ENCODE measurements at regions not wholly inside any gene's neighbourhood (a gene's known extent, or its start where the extent isn't known, plus 50 kb on each side); places are given as distances from the start of the nearest gene placed in this dataset.

DNA sequence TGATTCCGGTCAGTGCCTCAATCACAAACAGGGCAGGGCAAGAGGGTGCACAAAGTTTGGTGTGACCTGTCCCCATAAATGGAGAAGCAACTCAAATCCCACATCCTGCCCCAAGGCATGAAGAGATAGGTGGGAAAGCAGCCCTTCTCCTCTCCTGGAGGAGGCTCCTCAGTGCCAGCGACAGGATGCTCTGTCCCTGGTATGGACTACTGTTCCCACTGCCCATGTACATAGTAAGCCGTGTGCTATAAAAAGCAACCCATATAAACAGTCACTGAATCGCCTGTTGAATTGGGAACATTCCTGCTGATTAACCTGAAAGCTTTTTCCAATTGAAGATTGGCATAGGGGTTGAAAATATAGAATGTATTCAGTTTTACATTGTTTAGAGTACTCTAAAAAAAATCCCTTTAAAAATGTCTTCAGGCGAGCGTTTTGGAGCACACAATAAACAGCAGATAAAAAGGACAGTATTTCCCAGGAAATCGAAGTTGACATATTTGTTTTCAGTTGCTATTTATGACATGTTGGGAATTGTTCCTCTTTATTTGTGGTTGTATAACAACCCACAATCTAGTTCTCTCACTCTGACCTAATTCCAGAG, 513.9 kb downstream of the DIRAS2 start:
- Histone ChIP-seq H3K79me2 (ENCODE audit: control insufficient read depth, insufficient read depth, low read length) (no peaks in the 10 kb centered on the region), H4K20me1 (ENCODE audit: control insufficient read depth, extremely low read depth, insufficient read depth, low read length) (no peaks in the 10 kb centered on the region), H3K9me3 (ENCODE audit: control insufficient read depth, low read depth, low read length) (no peaks in the 10 kb centered on the region), H3K4me3 (ENCODE audit: control insufficient read depth in 2 of 3, extremely low read depth in 1 of 3, insufficient read depth in 2 of 3, low read depth in 1 of 3, low read length in 3 of 3) (no peak overlapping the region), H3K27me3 (ENCODE audit: control insufficient read depth, extremely low read depth, insufficient read depth, low read length) (peaks cover 9% of the 10 kb centered on the region), H3K4me2 (ENCODE audit: control insufficient read depth, extremely low read depth, insufficient read depth, low read depth, low read length) (no peak overlapping the region), H3K9ac (ENCODE audit: control insufficient read depth, extremely low read depth, insufficient read depth, low read length) (no peak overlapping the region), H3K9me1 (ENCODE audit: control insufficient read depth, extremely low read depth, insufficient read depth, low read length) (no peaks in the 10 kb centered on the region), H2AFZ (ENCODE audit: control insufficient read depth, low read length) (no peak overlapping the region), H3K27ac (ENCODE audit: control insufficient read depth, insufficient read depth, low read length) (no peak overlapping the region), H3K4me1 (ENCODE audit: control insufficient read depth, extremely low read depth, insufficient read depth, low read length) (no peaks in the 10 kb centered on the region), H3K36me3 (ENCODE audit: control insufficient read depth in 2 of 2, extremely low read depth in 1 of 2, insufficient read depth in 2 of 2, low read length in 2 of 2) (no peaks in the 10 kb centered on the region)
- dilution Hi-C loops (cut with MboI; ENCODE audit: extremely low pct_ligation_motif_present, low sequenced_read_pairs), result no loop called here
- FAIRE-seq (no peak), DNase-seq (ENCODE audit: low read depth, low spot score) (no peak)
- TF ChIP-seq, protein P1, sequence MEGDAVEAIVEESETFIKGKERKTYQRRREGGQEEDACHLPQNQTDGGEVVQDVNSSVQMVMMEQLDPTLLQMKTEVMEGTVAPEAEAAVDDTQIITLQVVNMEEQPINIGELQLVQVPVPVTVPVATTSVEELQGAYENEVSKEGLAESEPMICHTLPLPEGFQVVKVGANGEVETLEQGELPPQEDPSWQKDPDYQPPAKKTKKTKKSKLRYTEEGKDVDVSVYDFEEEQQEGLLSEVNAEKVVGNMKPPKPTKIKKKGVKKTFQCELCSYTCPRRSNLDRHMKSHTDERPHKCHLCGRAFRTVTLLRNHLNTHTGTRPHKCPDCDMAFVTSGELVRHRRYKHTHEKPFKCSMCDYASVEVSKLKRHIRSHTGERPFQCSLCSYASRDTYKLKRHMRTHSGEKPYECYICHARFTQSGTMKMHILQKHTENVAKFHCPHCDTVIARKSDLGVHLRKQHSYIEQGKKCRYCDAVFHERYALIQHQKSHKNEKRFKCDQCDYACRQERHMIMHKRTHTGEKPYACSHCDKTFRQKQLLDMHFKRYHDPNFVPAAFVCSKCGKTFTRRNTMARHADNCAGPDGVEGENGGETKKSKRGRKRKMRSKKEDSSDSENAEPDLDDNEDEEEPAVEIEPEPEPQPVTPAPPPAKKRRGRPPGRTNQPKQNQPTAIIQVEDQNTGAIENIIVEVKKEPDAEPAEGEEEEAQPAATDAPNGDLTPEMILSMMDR (optimal IDR thresholded peaks at IDR 0.05 in 1 of 3, IDR thresholded peaks at IDR 0.05 in 1 of 3, conservative IDR thresholded peaks at IDR 0.05 in 1 of 3; ENCODE audit: extremely low read depth in 1 of 3, insufficient read depth in 2 of 3, low read length in 3 of 3), result no peak
- no peak for TF ChIP-seq EZH2 (IDR thresholded peaks at IDR 0.05; ENCODE audit: low read length)

DNA sequence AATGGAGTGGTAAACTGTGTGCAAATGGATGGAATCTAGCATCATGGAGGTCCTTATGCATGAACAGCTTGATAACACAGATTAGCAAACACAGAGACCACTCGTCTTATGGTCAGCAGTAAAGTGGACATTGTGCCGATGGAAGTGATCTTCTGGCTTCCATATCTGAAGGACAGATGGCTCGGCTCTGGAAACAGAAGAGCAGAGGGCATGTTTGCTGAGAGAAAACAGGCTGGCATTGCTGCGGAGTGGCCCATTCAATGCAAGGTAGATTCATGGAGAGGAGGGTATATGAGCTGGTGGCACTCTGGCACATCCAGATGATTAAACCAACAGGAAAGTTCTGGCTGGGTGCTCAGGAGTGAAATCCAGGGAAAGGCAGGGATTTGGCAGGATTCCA, 513.2 kb downstream of the DIRAS2 start:
- no peaks in the 10 kb centered on the region for H3K9me1 ChIP-seq (ENCODE audit: control insufficient read depth, extremely low read depth, insufficient read depth, low read length)
- H3K4me1 ChIP-seq (ENCODE audit: control insufficient read depth, extremely low read depth, insufficient read depth, low read length), result no peaks in the 10 kb centered on the region
- dilution Hi-C loops (cut with MboI; ENCODE audit: extremely low pct_ligation_motif_present, low sequenced_read_pairs), result no loop called here
- H4K20me1 ChIP-seq (ENCODE audit: control insufficient read depth, extremely low read depth, insufficient read depth, low read length), result no peaks in the 10 kb centered on the region
- H3K27ac ChIP-seq (ENCODE audit: control insufficient read depth, insufficient read depth, low read length), result no peak overlapping the region
- no peak for TF ChIP-seq EZH2 (IDR thresholded peaks at IDR 0.05; ENCODE audit: low read length)
- TF ChIP-seq, protein P1 (optimal IDR thresholded peaks at IDR 0.05 in 1 of 3, IDR thresholded peaks at IDR 0.05 in 1 of 3, conservative IDR thresholded peaks at IDR 0.05 in 1 of 3; ENCODE audit: extremely low read depth in 1 of 3, insufficient read depth in 2 of 3, low read length in 3 of 3), result no peak
- no peaks in the 10 kb centered on the region for H3K79me2 ChIP-seq (ENCODE audit: control insufficient read depth, insufficient read depth, low read length)
- H3K9me3 ChIP-seq (ENCODE audit: control insufficient read depth, low read depth, low read length), result no peaks in the 10 kb centered on the region
- no peak overlapping the region for H3K4me2 ChIP-seq (ENCODE audit: control insufficient read depth, extremely low read depth, insufficient read depth, low read depth, low read length)
- H3K4me3 ChIP-seq (ENCODE audit: control insufficient read depth in 2 of 3, extremely low read depth in 1 of 3, insufficient read depth in 2 of 3, low read depth in 1 of 3, low read length in 3 of 3), result no peak overlapping the region
- H3K36me3 ChIP-seq (ENCODE audit: control insufficient read depth in 2 of 2, extremely low read depth in 1 of 2, insufficient read depth in 2 of 2, low read length in 2 of 2), result no peaks in the 10 kb centered on the region
- peaks cover 9% of the 10 kb centered on the region for H3K27me3 ChIP-seq (ENCODE audit: control insufficient read depth, extremely low read depth, insufficient read depth, low read length)
- no peak overlapping the region for H3K9ac ChIP-seq (ENCODE audit: control insufficient read depth, extremely low read depth, insufficient read depth, low read length)
- H2AFZ ChIP-seq (ENCODE audit: control insufficient read depth, low read length), result no peak overlapping the region
- no peak for FAIRE-seq
- no peak for DNase-seq (ENCODE audit: low read depth, low spot score)

Measured in keratinocyte (primary cell).